Suprapubic skin (tissue), 3 donors: ENCODE measurements at regions not wholly inside any gene's neighbourhood (a gene's known extent, or its start where the extent isn't known, plus 50 kb on each side); places are given as distances from the start of the nearest gene placed in this dataset.

Experiments
- CTCF ChIP-seq, 2 donors: fragments of 200-600 bp in 1 of 2; fragments of 450-650 bp in 1 of 2; sonication (generic) in 1 of 2; IDR thresholded peaks; one replicate each; pipeline ENCODE4 v1.5.1; 2016 to 2019; ENCODE audit warnings: antibody characterized with exemption in 2 of 2, mild to moderate bottlenecking in 1 of 2, moderate library complexity in 1 of 2
- POLR2AphosphoS5 ChIP-seq, 3 donors: sonication (generic); formaldehyde crosslinking; IDR thresholded peaks; one replicate each; pipeline ENCODE4 v1.6.1; 2017; ENCODE audit warnings: antibody characterized with exemption in 3 of 3

- TF ChIP-seq CTCF (IDR thresholded peaks at IDR 0.05) (no peak), POLR2AphosphoS5 (IDR thresholded peaks at IDR 0.05) (no peak)
Measured at GRCh38 chr10:33720161-33720560, 385.7 kb upstream of the NRP1 start.
